Stimulated activated CD4-positive, alpha-beta T cell treated with anti-CD3 and anti-CD28 coated beads, Interleukin-4, amount 100 ng/mL, for 1 hour (primary cell): ENCODE measurements at regions not wholly inside any gene's neighbourhood (a gene's known extent, or its start where the extent isn't known, plus 50 kb on each side); places are given as distances from the start of the nearest gene placed in this dataset.
"Not testable (repeated sequence)": the region's sequence is repeated elsewhere in the genome, so short reads cannot be mapped to it uniquely, and the experiment has no call there.

Experiments used
- DNase-seq: peaks from one replicate; pipeline ENCODE4 v3.0.0-alpha.2; 2020

DNA sequence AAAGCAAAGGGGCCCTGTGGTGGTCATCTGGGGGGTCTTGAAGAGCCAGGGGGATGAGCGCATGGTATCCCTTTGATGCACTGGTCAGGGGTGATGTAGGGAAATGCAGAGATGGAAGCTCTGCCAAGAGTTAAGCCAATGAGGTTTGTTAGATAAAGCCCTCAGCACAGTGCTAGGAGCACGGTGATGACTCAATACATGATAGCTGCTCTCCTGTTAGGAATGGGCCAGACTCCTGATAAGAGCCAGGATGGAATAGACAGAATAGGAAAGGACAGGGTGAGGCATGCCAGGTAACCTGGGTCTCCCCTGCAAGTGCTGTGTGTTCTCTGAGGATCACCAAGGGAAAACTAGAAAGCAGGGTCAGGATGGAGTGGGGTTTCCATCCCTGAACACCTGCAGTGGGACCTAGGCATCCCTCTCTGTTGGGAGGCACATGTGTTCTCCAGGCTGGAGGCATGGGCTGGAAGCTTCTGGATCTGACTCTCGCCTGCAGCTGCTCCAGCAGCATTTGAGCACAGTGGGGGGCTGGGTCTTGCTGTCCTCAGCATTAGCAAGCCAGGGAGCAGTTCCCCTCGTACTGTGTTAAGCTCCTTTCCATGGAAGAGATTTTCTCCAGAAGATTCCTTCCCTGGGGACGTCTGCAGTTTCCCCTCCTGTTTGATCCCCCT is 71.8 kb upstream of the TIAM2 start:
- DNase-seq: no peak

DNA sequence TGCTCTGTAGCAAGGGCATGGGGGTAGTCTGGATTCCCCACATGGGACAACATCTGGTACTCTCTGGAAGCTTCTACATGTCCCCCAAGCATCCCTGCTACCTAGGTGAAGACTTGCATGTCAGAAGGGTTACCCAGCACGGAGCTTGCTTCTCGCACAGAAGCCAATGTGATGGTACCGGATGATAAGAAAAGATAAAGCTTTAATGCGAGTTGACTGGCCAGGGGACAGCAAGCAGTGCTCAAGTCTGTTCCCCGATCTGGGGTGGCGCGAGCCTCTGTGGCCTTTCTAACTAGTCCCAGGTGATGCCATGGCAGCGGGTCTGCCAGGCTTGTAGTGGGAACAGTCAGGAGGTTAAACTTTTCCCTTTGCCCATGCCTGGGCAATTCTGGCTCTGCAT is 70.0 kb upstream of the TIAM2 start:
- no peak for DNase-seq

DNA sequence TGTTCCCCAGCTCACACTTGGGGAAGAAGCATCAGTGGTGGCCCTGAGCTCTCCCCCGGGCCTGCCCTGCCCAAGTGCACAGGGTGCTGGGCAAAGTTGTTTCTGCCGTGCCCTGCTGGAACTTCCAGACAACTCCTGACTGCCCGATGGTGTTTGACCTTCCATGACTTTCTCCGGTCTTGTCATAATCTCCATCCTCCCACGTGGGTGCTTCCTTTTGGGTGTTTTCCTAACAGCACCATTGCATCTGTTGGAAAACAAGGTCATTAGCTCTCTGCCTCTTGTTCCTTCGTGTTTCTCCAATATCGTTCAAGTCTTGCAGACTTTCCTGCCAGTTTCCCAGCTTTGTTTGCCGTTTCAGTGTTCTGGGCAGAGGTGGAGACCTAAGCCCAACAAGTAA is 68.7 kb upstream of the TIAM2 start:
- no peak for DNase-seq

DNA sequence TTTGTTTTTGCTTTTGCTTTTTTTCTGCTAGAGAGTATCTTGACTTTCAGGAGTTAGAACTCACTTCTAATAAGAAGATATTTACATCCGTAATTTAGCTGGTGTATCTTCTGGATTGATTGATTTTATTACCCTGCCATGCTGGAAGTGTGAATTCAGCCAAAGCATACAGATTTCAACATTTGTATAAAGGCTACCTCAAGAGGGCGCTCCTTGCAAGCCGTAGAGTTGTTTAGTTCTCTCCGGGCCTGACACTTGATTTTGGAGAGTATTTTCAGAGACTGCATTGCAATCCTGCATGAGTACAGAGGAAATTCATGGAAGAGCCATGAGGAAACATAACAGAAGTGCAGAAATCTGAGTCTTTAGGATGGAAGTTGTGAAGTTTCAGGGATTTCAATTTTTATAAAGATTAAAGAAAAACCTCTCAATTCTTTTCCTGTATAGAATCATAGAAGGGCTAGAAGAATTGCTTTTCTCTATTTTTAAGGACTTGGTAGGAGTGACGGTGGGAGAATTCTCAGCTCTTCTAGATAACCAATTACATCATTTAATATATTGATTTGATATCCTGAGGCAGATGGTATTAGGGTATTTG is 66.7 kb upstream of the TIAM2 start:
- peak; percentile 60 for DNase-seq

DNA sequence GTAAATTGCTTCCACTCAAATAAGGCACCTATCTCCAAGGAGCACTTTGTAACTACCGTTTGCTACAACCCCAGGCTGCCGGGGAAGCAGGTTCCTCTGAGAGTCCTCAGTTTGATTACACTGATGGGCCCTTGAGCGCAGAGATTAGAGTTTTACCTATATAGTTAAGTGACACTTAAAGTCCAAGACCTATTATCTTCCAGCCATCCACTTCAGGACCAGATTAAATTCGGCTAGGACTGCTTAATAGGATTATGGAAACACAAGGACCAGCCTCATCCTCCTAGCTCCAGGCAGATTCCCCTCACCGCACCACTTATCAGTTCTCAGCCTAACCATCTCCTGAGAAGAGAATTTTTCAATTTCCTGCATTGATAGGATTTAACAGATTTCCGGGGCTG is 64.7 kb upstream of the TIAM2 start:
- DNase-seq: no peak

DNA sequence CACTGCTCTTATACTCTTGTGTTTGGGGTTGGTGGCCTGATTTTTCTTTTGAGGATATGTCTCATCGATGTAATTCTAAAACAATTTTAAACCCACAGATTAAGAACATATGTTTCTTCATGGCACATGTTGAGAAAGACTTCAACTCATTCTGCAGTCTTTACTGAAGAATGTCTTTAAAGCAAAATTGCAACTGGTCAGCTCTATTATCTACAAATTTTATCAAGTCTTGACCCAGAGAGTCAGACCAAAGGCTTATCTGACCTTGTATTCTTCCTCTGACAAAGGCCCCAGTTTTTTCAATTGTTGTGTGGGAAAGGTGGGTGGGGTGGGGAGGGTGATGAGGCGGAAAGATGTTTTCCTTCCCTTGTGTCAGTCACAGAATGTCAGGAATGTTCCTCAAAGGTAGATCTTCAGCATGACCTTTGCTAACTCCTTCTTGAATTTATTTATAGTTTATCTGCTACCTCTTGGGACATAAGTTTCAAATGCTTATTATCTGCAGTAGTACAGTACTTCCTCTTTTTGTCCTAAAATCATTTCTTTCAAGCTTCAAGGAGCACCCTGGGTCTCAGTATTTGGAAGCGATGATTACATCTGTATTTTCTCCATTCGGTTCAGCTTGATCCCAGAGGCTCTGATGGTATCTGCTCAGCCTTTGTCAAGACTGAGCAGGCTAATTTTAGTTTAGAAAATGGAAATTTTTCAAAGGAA is 63.2 kb upstream of the TIAM2 start:
- DNase-seq: no peak

DNA sequence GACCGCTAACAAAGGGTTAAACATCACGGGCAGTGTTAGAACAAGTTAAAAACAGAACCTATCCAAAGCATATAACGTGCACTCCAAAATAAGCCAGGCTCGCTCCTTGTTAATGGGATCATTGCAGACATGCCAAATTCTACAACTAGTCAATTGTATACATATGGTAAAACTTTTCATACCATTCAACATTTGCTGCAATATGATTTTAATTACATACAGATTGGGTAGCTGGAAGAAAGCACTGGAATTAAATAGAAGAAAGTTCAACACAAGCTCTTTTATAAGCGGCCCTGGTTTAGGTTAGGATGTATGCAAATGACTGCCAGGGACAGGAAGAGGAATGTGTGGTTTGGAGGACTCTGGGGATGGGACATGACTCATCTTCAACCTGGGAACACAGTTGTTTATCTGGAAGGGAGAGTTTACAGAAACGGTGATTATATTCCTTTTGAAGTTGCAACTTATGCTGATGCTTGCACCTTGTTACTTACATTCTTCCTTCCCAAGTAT is 62.5 kb upstream of the TIAM2 start:
- DNase-seq: no peak

DNA sequence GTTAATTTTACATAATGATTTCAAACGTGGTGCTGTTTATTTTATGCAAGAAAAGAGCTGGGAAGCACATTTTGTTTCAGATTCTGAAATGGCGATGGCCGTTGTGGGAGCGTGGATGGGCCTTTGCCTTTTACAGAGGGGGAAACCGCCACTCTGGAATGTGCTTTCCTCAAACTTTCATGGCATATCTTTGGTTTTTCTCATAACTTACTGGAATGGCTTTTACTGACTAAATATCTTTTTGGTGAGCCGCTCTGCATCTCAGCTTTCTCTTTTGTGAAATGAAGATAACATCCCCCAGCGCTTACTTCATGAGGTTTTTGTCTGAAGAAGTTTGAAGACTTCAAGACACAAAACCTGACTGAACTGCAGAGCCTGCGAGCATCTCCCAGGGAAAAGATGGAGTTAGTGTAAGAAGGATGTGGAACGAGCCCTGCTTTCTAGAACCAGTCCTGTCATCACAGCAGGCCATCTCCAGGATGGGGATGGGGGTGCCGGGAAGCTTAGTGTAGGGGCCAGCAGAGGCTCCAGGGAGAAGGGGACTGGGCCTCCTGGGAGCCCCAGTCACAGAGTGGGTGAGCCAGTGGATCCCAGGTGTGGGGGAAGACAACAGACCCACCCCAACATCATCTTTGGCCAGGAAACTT is 61.8 kb upstream of the TIAM2 start:
- DNase-seq: no peak

DNA sequence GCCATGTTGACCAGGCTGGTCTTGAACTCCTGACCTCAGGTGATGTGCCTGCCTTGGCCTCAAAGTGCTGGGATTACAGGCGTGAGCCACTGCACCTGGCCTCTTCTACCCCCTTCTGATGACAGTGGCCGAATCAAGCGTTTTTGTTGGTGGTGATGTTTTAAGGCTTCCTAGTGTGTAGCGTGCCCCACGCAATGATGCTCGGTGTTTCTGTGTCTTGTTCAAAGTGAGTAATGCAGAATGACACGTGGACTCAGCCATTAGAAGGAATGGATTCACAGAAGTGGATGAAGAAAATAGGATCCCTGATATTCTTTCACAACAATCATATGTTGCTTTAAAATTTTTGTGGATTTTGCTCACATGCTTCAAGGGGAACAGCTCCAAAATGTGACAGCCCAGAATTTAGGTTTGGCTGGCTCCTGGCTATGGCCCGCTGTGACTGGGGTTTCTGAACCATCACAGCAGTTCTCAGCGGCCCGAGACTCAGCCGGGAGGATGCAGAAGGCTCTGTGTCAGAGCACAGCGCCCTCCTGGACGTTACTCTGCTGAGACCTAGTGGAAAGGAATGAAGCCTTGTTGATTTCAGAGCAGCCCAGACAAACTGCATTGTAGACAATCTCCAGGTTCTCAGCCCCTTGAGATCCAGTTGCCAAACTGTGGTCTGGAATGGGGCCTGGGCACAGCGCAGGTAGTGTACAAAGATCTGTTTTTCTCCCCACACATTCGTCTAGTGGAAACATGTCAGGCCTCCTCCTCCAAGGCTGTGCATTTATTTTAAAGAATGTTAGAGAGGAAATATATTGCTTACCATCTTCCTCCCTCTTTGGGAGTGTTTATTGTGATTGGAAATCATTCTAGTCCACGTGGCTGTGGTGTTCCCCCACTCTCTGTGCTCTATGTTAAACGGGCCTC is 57.6 kb upstream of the TIAM2 start:
- DNase-seq: no peak

DNA sequence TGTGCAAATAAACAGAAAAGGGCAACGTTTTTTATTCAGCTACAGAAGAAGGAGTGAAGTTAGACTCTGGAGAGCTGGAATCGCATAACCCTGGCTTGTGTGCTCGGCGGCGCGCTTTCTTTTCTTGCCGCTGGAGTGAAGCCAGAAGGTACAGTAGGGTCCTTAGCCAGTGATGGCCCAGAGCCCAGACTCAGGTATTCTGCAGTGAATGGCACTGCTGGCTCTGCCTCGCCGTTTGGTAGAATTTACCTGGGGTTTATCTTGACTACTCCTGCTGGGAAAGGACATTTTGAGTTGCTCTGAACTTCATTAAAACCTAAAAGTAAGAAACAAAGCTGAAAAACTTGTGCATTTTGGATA is 56.9 kb upstream of the TIAM2 start:
- no peak for DNase-seq

DNA sequence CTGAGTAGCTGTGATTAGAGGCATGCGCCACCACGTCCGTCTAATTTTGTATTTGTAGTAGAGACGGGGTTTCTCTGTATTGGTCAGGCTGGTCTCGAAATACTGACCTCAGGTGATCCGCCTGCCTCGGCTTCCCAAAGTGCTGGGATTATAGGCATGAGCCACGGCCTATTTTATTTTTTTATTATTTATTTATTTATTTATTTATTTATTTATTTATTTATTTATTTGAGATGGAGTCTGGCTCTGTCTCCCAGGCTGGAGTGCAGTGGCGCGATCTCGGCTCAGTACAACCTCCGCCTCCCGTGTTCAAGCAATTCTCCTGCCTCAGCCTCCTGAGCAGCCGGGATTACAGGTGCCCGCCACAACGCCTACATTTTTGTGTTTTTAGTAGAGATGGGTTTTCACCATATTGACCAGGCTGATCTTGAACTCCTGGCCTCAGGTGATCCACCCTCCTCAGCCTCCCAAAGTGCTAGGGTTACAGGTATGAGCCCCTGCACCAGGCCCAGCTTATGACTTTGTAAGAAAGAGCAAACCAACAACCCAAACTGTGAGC is 56.3 kb upstream of the TIAM2 start:
- not testable (repeated sequence) for DNase-seq

DNA sequence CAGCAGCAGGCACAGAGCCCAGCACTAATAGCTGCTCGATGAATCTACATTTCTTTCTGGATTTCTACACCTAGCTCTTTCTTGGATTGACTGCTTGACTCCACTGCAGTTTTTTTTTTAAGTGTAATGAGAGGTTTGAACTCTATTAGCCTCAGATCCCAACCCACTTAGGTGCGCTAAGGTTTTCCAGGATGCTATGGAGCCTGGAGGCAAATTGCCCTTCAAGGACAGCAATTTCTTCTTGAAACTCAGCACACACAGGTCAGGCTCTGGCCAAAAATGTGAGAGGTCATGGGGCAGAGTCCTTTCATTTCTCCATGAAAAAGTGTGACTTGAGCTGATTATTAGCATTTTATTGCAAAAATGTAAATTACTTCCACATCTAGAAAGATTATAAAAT is 52.3 kb upstream of the TIAM2 start:
- DNase-seq: no peak

DNA sequence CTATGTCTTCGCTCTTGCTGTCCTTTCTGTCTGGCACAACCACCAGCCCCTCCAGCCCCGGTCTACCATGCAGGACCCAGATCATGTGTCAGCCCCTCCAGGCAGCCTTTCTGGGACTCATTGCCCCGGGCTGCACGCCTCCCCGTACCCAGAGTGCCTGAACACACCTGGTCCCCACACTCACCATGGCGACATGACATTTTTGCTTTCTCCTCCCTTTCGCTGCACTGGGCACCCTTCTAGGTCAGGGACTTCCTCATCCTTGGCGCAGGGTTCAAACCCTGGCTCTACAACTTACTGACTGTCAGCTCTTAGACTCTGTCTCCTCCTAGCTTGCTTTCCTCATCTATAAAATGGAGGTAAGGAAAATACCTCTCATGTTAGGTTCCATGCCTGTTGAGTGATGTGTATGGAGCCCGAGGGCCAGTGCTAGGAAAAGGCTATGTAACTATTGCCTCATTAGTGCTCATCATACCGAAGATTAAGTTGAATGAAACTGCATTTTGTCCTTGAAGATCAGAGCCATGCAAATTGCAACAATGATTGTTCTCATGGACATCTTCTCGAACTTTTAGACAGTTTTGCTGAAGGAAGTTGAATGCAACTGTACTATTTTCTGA is 49.7 kb upstream of the TIAM2 start:
- DNase-seq: no peak
